HG02938 (cell line): ENCODE measurements at regions not wholly inside any gene's neighbourhood (a gene's known extent, or its start where the extent isn't known, plus 50 kb on each side); places are given as distances from the start of the nearest gene placed in this dataset.

ENCODE experiments used
- ATAC-seq: cut with Tn5 transposase; IDR thresholded peaks from one replicate; pipeline ENCODE4 v1.9.1; 2021; ENCODE audit warnings: mild to moderate bottlenecking, moderate library complexity; ENCODE audit not compliant: unreplicated experiment

DNA sequence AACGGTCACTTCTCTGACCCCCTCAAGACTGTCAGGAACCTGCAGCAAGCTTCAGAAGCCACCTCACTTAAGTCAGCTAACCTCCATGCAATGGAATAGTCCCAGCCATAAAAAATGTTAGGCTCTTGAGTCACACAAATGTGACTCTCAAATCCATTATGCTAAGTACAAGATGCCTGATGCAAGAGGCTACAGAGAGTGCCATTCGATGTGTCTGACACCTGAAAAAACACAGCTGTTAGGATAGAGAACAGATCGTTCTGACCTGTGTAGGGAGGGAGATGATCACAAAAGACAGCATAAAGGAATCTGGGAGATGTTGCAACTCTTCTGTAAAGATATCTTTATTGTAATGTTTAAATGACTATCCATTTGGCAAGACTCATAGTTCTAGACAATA, 712.4 kb downstream of the TBC1D22A start:
- no peak for ATAC-seq

DNA sequence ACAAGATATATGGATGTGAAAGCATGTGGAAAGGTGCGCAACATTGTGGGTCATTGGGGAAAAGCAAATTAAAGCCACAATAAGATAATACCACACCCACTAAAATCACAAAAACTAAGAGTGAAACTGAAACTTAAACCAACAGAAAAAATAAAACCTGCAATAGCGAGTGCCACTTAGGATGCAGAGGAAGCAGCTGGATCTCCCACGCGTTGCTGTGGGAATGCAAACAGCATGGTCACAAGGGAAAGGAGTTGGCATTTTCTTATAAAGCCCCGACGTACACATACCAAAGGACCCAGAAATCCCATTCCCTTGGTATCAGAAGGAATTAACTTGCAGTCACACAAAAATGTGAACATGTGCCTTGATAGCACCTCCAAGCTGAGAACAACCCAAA, 712.0 kb downstream of the TBC1D22A start:
- ATAC-seq, result no peak

DNA sequence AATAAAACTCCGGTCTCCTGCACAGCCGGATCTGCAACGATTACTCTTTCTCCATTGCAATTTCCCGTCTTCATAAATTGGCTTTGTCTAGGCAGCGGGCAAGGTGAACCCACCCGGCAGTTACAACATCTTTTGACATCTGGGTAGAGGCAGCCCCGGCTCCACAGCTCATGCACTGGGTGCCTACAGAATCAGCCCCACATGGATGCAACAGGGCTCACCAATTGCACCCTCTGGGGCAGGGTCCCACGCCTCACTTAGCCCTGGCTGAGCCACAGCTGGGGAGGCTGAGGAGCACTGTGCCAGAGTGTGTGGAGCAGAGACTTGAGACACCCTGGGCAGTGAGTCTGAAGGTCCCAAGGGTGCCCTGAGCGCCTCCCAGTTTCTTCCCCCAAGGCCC, 710.2 kb downstream of the TBC1D22A start:
- ATAC-seq, result no peak

DNA sequence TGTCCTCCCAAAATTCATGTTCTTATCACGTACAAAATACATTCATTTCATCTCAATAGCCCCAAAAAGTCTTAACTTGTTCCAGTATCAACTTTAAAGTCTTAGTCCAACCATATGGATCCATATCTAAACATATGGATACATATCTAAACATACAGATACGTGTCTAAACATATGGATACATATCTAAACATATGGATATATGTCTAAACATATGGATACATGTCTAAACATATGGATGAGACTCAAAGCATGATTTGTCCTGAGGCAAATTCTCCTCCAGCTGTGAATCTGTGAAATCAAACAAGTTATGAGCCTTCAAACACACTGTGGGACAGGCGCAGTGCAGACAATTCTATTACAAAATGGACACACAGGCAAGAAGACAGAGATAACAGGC, 709.0 kb downstream of the TBC1D22A start:
- ATAC-seq, result no peak

DNA sequence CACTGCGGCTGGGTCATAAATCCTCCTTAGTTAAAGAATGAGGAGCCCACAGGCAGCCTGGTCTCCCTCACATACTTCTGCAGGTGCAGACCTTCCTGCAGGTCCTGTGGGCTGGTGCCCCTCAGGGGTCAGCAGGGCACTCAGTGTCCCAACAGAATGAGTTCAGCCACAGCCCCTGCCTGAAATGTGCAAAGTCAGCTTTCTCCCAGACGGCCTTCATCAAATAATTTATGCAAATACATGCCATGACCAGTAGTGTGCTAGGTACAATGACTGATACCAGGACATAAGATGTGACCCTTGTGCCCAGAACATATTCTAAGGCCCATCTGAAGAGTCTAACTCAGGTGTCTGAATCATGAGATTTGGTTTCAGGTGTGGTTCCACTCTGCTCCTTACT, 703.4 kb downstream of the TBC1D22A start:
- ATAC-seq, result no peak

DNA sequence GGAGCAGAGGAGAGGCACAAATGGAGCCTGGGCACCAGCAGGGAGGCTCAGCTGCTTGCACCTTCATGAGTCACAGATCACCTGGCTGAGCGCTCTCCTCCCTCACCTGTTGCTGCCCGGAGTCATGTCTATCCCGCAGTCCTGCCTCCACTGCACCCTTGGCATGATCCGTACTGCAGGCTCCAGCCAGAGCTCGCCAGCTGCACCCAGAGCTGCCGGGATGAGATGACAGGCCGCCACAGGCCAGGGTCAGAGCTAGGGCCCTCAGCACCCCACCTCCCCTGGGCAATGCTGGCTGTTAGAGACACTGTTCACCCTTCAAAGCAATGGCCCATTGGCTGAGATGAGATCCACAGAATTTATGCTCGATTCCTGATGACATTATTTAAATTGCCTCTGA, 702.8 kb downstream of the TBC1D22A start:
- ATAC-seq, result no peak

DNA sequence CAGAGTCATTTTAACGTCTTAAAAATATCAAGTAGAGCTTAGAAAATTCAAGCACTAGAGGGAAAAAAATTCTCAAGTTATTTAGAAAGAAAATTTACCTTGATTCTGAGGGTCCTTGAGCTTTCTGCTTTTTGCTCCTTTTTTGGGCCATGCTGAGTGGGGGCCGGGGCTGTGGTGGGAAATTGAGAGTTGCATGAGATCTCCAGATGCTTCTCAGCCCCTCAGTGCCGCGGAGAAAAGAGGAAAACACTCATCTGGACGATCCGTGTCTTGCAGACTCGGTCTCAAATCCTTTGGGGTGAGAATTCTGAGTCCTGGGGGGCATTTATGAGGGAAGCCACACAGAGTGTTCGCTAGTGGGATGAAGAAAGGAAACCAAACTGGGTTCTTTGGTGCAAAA, 700.8 kb downstream of the TBC1D22A start:
- no peak for ATAC-seq

DNA sequence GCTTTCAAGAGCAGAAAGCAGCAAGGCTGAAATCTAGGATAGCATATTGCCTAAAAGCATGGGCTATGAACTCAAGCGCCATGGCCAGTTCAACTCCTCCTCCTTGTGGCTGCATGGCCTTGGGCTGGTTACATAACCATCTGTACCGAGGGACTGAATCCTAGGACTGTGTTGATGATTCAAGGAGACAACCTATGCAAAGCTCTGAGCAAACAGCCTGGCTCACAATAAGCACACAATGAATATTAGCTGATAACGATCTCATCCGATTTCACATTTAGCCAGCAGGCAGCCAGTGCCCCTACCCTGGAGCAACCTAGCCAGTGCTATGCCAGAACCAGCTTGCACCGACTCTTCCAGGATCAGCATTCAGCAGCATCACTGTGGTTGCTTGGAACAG, 698.4 kb downstream of the TBC1D22A start:
- ATAC-seq, result no peak

DNA sequence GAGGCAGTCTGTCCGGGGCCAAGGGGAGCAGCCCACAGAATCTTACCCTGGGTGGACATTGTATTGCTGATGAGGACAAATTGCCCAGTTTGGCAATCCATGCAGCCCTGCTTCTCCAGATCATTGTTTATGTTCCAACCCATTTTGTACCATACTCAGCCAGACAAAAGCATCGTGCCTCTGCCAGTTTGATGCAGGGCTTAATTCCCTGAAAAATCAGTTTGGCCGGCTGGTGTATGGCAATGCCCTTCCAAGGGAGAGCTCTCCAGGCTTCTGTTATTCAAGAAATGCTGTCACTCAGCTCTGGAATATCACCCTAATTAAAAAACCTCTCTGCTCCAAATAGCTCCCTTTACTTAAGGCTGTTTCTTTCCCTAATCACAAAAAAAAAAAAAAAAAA, 697.7 kb downstream of the TBC1D22A start:
- no peak for ATAC-seq

DNA sequence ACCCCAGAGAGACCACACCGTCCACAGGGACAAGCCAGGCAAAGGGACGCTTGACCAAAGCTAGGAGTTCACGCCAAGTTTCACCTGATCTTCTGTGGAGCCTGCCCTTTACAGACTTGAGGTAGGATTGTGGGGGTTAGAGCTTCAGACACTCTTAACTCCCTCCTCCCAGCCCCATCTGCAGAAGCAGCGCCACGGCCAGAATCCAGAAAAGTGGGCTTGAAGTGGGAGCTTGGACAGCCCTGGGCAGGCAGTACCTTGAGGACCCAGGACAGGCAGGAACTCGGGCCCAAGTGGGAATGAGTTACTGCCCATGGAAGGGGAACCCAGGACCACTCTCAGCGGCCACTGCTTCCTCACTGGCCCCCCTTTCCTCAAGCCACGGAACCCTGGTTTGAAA, 695.9 kb downstream of the TBC1D22A start:
- no peak for ATAC-seq

DNA sequence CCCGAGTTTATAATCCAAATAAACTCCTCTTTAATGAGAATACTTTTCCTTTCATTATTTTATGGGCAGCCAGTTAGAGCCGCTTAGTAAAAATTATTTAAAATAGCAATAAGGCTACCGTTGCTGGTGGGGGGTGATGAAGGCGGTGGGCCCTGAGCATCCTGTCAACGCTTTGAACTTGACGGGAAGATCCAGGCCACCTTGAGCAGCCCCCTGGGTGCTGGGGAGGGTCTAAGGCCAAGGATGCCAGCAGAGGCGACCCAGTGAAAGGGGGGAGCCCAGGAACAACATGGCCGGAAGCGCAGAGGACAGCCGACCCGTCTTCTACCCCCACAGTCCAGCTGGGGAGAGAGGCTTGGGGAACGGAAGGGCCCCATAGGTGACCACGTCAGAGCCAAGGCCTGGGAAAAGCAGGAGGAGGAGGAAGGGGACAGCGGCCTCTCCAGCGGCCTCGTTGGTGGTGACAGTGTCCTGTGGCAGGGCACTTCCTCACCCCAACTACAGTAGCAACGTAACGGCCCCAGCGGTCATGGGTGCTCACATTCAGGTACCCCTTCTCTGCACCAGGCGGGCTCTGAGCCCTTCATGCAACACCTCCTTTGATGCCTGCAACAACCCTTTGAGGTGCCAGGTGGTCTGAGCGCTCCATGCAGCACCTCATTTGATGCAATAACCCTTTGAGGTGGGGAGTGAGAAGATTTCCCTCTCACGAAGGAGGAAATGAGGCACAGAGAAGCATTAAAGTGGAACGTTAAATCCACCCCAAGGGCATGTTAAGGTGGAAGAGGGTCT, 695.3 kb downstream of the TBC1D22A start:
- ATAC-seq, result no peak

DNA sequence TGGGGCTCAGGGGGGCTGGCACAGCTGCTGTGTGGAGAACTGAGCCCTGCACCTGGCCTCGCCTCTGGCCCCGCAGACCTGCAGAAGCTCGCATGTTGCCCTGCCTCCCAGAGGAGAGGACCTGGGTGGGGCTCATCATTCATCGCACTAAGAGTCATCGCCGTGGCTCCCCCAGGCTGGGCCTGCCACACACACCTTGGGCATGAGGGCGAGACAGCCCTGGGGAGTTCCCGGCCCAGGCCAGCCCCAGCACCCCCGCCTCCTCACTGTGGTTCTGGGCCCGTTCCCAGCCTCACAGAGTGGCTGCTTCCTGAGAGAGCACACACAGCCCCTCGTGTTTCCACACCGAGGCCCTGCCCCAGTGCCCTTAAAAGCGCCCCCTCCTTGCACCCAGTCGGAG, 694.6 kb downstream of the TBC1D22A start:
- no peak for ATAC-seq

DNA sequence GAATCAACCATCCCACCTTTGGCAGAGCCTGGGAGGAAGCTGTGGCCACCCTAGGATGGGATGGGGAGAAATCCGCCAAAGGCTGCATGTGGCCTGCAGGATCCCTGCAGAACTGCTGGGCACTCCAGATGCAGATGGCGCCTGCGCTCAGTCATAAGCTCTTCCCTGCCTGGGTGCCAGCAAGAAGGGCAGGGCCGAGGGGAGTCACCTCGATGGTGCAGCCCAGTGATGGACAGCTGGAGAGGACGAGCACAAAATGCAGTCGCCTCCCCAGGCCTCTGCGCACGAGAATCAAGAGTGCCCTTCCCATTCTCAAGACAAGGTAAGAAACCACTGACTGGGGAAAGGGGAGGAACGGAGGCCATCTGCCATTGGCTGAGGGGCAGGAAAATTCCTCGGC, 693.6 kb downstream of the TBC1D22A start:
- no peak for ATAC-seq

DNA sequence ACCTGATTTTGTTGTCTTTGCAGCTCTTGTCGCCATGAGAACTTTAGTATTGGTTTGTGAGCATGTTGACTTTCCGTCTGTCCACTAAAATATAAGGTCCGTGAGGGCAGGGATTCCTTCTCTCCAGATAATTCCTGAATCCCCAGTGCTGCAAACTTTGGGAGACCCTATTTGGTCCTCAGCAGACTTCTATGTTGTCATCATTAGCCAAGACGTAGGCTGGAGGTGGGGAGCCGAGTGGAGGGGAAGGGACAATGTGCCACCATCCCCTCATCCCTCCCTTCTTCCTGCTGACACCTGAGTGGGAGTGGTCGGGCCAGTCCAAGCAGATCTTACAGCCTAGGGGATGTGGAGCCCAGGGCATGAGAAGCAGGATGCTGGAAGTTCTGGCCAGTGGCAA, 690.6 kb downstream of the TBC1D22A start:
- no peak for ATAC-seq

DNA sequence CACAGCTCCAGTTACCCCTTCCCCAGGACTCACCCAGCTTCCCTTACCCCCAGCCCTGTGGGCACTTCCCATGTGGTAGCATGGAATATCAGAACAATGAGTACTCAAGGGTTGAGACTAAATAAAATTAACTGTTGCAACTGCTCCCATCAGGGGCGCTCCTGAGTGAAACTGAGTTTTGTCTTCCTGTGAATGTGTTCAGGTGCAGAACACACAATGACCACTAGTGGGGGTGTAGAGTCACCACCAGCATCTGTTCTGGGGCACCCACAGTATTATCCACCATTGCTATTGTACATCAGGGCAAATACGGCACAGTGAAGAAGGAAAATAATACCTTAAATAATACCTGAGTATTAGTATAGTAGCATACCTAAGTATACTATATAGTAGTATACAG, 689.7 kb downstream of the TBC1D22A start:
- no peak for ATAC-seq

DNA sequence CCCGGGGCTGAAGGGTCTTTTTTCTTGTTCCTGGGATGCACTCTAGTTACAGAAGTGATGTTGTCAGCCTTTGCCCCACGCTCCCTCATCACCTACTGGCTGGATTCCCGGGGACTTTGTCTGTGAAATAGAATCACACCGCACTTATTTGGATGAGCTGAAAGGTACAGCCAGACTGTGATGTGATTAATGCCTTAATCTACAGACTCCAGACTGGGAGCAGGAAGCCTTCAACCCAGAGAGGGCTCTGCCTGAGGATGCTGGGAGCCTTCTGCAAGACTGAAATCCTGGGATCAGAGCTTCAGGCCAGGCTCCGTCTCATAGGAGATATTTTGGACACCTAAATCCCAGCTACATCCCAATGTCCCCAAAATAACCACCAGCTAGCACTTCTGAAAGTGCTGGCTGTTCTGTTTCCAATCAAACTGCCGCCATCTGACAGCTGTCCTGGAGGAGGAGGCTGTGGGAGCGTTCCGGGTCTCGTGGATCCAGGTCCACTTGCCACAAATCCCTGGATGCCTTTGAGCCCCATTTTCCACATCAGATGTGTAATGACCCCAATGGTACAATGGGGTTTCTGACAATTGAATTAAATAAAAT, 688.5 kb downstream of the TBC1D22A start:
- ATAC-seq, result no peak

DNA sequence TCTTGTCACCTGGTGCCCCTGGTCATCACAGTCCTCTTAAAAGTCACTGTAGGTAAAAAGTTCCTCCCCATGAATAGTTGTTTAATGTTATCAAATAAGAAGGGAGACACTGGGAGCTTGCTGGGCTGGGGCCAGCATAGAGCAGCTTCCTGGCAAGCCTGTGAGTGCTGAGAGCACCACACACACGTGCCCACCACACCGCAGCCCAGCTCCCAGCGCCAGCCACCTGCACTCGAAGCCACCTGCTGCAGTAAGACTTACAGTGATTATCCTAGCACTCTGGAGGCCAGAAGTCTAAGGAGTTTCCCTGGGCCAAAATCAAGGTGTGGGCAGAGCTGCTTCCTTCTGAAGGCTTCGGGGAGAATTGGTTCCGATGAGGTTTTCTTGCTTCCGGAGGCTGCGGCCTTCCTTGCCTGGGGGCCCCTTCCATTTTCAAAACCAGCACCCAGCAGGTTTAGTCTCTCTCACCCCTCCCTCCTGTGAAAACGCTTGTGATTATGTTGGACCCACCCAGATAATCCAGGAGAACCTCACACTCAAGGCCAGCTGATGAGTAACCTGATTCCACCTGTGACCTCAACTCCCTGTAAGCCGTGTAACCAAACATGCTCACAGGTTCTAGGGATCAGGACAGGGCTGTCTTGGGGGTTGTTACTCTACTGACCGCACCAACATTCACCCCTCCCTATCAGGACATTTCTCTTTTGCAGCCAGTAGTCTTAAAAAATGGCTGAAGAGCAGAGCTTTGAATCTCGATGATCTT, 687.2 kb downstream of the TBC1D22A start:
- no peak for ATAC-seq

DNA sequence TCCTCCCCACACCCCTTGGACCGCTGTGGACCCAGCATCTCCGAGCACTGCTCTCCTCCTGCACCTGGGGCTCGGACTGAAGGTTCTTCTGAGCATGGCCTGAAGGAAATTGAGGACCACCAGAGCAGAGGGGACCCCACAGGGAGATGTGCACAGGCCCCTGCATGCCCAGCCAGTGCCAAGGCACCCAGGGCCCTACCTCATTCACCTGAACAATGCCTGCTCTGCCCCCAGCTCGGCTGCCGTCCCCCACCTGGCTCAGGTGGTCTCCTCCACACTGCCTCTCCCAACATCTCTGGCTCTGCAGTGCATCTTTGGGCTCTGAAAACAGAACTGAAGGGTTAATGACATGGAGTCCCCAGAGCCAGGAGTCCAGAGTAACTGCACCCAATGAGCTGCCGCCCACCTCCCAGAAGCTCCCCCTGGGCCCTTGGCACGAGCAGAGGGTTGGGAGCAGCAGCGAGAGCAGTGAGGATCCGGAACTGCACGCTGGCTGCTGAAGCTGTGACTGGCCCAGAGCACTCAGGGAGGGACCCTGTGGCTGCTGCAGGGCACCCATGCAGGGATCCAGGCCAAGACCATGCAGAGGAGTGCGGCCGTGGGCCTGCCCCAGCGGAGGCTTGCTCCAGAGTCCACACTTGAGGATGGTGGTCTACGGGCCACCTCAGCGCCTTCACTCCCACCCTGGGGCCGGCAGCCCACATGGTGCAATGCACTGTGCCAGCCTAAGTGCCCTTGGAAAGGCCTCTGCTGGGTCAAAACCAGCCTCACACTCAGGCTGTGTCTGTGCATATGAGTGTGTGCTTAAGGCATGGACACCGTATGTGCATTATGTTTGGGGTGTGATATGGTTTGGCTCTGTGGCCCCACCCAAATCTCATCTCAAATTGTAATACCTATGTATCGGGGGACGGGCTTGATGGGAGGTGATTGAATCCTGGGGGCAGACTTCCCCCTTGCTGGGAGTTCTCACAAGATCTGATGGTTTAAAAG, 686.1 kb downstream of the TBC1D22A start:
- ATAC-seq, result no peak

DNA sequence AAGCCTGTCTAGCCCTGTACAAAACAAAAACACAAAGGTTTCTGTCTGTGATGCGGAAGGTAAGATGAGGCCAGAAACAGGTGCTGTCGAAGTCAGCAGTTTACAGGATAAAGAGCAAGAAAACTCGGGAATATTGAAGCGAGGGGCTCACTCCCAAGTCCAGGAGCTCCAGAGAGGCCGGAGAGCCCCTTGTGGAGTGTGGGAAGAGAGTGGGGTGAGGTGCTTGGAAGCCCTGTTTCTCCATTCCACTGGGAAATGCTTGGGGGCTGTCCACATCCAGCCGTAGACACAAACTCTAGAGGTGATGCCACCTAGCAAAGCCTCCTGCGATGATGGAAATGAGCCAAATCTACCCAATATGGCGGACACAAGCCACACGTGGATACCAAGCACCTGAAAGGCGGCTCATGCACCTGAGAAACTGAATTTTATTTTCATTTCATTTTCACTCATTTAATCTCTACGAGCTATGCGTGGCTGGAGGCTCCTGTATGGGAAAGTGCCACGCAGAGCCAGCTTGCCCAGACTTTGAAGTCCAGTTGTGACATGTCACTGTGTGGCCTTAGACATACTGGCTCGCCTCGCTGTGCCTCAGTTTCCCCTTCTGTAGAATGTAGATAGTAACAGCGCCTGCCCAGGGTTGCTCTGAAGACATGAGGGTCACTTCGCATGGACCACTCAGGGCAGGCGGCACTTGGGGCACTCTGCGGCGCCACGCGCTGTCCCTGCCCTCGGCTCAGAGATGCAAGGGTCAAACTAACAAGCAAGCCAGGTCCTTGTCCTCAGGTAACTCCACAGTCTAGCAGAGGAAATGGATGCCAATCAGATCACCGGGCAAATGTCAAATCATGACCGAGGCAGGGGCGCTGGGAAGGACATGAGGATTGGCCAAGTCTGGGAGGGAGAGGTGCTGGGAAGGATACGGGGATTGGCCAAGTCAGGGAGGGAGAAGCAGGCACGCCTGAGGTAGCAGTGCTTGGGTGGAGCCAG, 684.7 kb downstream of the TBC1D22A start:
- no peak for ATAC-seq

DNA sequence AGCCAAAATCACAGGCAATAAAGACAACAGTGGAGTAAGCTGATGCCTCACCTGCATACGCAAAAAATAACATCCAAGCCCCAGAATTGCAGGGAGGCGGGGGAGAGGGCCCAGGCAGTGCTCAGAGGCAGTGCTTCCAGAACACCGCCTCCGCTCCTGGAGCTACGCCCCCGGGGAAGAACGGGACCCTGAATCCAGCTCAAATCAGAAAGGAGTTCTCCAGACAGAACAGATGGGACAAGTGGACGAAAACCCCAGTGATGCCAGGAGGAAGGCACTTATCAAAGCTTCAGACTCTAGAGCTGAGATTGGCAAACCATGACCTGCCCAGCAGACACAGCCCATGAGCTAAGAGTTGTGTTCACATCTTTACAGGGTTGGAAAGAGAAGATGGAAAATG, 683.9 kb downstream of the TBC1D22A start:
- ATAC-seq, result no peak
